ENCODE measurements at regions not wholly inside any gene's neighbourhood (a gene's known extent, or its start where the extent isn't known, plus 50 kb on each side); places are given as distances from the start of the nearest gene placed in this dataset.

- Histone ChIP-seq H3K27ac (ENCODE audit: low read depth, low read length, poor library complexity, severe bottlenecking) (no peak overlapping the region), H3K9me3 (ENCODE audit: low read depth, low read length, poor library complexity, severe bottlenecking) (no peaks in the 10 kb centered on the region), H3K4me1 (ENCODE audit: insufficient read depth, low read length, poor library complexity, severe bottlenecking) (no peaks in the 10 kb centered on the region), H3K27me3 (replicated peaks; ENCODE audit: insufficient read depth, low read depth, low read length, poor library complexity) (no peaks in the 10 kb centered on the region), H3K4me3 (ENCODE audit: low read depth, low read length, poor library complexity, severe bottlenecking) (no peak overlapping the region), H3K36me3 (ENCODE audit: insufficient read depth, low read length, poor library complexity, severe bottlenecking) (no peaks in the 10 kb centered on the region)
- ChIA-PET CTCF (no interaction called here), POLR2A (ENCODE audit: low non-redundant PET) (no interaction called here)
- intact Hi-C loops (cut with micrococcal nuclease; ENCODE audit: unreplicated experiment), result no loop called here
- TF ChIP-seq, protein P1, sequence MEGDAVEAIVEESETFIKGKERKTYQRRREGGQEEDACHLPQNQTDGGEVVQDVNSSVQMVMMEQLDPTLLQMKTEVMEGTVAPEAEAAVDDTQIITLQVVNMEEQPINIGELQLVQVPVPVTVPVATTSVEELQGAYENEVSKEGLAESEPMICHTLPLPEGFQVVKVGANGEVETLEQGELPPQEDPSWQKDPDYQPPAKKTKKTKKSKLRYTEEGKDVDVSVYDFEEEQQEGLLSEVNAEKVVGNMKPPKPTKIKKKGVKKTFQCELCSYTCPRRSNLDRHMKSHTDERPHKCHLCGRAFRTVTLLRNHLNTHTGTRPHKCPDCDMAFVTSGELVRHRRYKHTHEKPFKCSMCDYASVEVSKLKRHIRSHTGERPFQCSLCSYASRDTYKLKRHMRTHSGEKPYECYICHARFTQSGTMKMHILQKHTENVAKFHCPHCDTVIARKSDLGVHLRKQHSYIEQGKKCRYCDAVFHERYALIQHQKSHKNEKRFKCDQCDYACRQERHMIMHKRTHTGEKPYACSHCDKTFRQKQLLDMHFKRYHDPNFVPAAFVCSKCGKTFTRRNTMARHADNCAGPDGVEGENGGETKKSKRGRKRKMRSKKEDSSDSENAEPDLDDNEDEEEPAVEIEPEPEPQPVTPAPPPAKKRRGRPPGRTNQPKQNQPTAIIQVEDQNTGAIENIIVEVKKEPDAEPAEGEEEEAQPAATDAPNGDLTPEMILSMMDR (conservative IDR thresholded peaks at IDR 0.05; ENCODE audit: low read depth, low read length), result no peak
- TF ChIP-seq EZH2 (IDR thresholded peaks at IDR 0.05; ENCODE audit: borderline replicate concordance, low read depth, low read length, poor library complexity, severe bottlenecking), result no peak
- no TSS peak for BruUV-seq (replicated peaks)
- no peak for DNase-seq (ENCODE audit: low spot score)
Observed at GRCh38 chr10:77698267-77698931, 60.8 kb upstream of the KCNMA1 start.

- ChIA-PET POLR2A (ENCODE audit: low non-redundant PET) (no interaction called here), CTCF (no interaction called here)
- TF ChIP-seq, protein P1 (conservative IDR thresholded peaks at IDR 0.05; ENCODE audit: low read depth, low read length), result no peak
- TF ChIP-seq EZH2 (IDR thresholded peaks at IDR 0.05; ENCODE audit: borderline replicate concordance, low read depth, low read length, poor library complexity, severe bottlenecking), result no peak
- Histone ChIP-seq H3K27me3 (replicated peaks; ENCODE audit: insufficient read depth, low read depth, low read length, poor library complexity) (no peaks in the 10 kb centered on the region), H3K27ac (ENCODE audit: low read depth, low read length, poor library complexity, severe bottlenecking) (no peak overlapping the region), H3K36me3 (ENCODE audit: insufficient read depth, low read length, poor library complexity, severe bottlenecking) (no peaks in the 10 kb centered on the region), H3K4me3 (ENCODE audit: low read depth, low read length, poor library complexity, severe bottlenecking) (no peak overlapping the region), H3K4me1 (ENCODE audit: insufficient read depth, low read length, poor library complexity, severe bottlenecking) (no peaks in the 10 kb centered on the region), H3K9me3 (ENCODE audit: low read depth, low read length, poor library complexity, severe bottlenecking) (no peaks in the 10 kb centered on the region)
- no TSS peak for BruUV-seq (replicated peaks)
- no peak for DNase-seq (ENCODE audit: low spot score)
- intact Hi-C loops (cut with micrococcal nuclease; ENCODE audit: unreplicated experiment), result no loop called here
Observed at GRCh38 chr10:77696584-77696983, 59.0 kb upstream of the KCNMA1 start.

DNA sequence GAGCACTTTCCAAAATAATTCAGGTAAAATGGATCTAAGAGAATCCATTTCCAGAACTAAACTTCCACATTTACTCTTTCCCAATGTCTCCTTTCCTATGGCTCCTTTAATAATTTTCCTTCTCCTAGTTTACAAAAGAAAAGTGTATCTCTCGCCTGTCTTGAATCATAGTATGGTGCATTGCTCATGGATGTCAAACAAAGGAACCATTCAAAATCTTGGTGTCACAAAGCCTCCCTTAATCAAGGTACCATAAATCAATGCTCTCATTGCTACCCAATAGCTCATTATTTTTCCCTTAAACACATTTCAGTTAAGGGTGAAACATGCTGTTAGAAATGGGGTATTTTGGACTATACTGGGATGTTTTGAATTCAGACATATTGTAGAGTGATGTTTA lies 57.6 kb upstream of the KCNMA1 start:
- intact Hi-C loops (cut with micrococcal nuclease; ENCODE audit: unreplicated experiment), result no loop called here
- POLR2A ChIA-PET (ENCODE audit: low non-redundant PET), result interaction anchor here (0.7 kb wide), 1 partner anchor 22 kb away, joined by 6 read pairs; no protein-coding TSS in a partner anchor
- H3K4me1 ChIP-seq (ENCODE audit: insufficient read depth, low read length, poor library complexity, severe bottlenecking), result no peaks in the 10 kb centered on the region
- H3K27ac ChIP-seq (ENCODE audit: low read depth, low read length, poor library complexity, severe bottlenecking), result no peak overlapping the region
- no peak overlapping the region for H3K4me3 ChIP-seq (ENCODE audit: low read depth, low read length, poor library complexity, severe bottlenecking)
- no peaks in the 10 kb centered on the region for H3K36me3 ChIP-seq (ENCODE audit: insufficient read depth, low read length, poor library complexity, severe bottlenecking)
- BruUV-seq (replicated peaks), result no TSS peak
- CTCF ChIA-PET, result no interaction called here
- H3K9me3 ChIP-seq (ENCODE audit: low read depth, low read length, poor library complexity, severe bottlenecking), result no peaks in the 10 kb centered on the region
- H3K27me3 ChIP-seq (replicated peaks; ENCODE audit: insufficient read depth, low read depth, low read length, poor library complexity), result peaks cover 2% of the 10 kb centered on the region
- TF ChIP-seq, protein P1 (conservative IDR thresholded peaks at IDR 0.05; ENCODE audit: low read depth, low read length), result no peak
- TF ChIP-seq EZH2 (IDR thresholded peaks at IDR 0.05; ENCODE audit: borderline replicate concordance, low read depth, low read length, poor library complexity, severe bottlenecking), result no peak
- no peak for DNase-seq (ENCODE audit: low spot score)
